Liver (tissue), 8 donors: ENCODE measurements at regions not wholly inside any gene's neighbourhood (a gene's known extent, or its start where the extent isn't known, plus 50 kb on each side); places are given as distances from the start of the nearest gene placed in this dataset.

Experiments
- DNase-seq: peaks from one replicate; pipeline ENCODE4 v3.0.0-alpha.2; 2017; ENCODE audit warnings: low spot score
- H3K27ac ChIP-seq, 2 donors: one replicate each; pipeline ENCODE4 v1.7.0; 2013; ENCODE audit warnings: inconsistent platforms in 2 of 2, low read length in 2 of 2, control low read depth in 1 of 2, low read depth in 1 of 2, mild to moderate bottlenecking in 1 of 2
- H3K27me3 ChIP-seq, 4 donors: one replicate each; pipeline versions ENCODE4 v1.6.1 to v1.7.0; 2013; ENCODE audit warnings: low read length in 3 of 4, inconsistent platforms in 1 of 4, mild to moderate bottlenecking in 1 of 4, moderate library complexity in 1 of 4; ENCODE audit not compliant: control insufficient read depth in 4 of 4, insufficient read depth in 4 of 4
- H3K36me3 ChIP-seq, 4 donors: one replicate each; pipeline versions ENCODE4 v1.6.1 to v1.7.0; 2013; ENCODE audit warnings: low read length in 3 of 4, mild to moderate bottlenecking in 3 of 4, low read depth in 1 of 4, moderate library complexity in 1 of 4; ENCODE audit not compliant: control insufficient read depth in 4 of 4, insufficient read depth in 3 of 4
- H3K4me1 ChIP-seq, 4 donors: one replicate each; pipeline versions ENCODE4 v1.6.1 to v1.7.0; 2013; ENCODE audit warnings: low read length in 3 of 4, mild to moderate bottlenecking in 3 of 4, moderate library complexity in 1 of 4; ENCODE audit not compliant: control insufficient read depth in 4 of 4, insufficient read depth in 4 of 4
- H3K4me3 ChIP-seq, 3 donors: one replicate each; pipeline versions ENCODE4 v1.6.1 to v1.7.0; 2013; ENCODE audit warnings: low read length in 3 of 3, control low read depth in 1 of 3, low read depth in 1 of 3, mild to moderate bottlenecking in 1 of 3
- H3K9ac ChIP-seq, 2 donors: one replicate each; pipeline ENCODE4 v1.7.0; 2013; ENCODE audit warnings: low read length in 2 of 2, mild to moderate bottlenecking in 2 of 2, moderate library complexity in 2 of 2, control low read depth in 1 of 2, low read depth in 1 of 2
- H3K9me3 ChIP-seq, 4 donors: one replicate each; pipeline versions ENCODE4 v1.6.1 to v1.7.0; 2013; ENCODE audit warnings: low read length in 3 of 4; ENCODE audit not compliant: control insufficient read depth in 4 of 4
- CTCF ChIP-seq: fragments of 150-350 bp; IDR thresholded peaks from 2 replicates; pipeline ENCODE4 v1.5.1; 2017; ENCODE audit warnings: improper control_type of control experiment, low read depth, low read length; ENCODE audit not compliant: missing input control
- EGR1 ChIP-seq, 2 donors: IDR thresholded peaks; 2 replicates each; pipeline ENCODE4 v1.6.1; 2016 to 2018; ENCODE audit warnings: antibody characterized with exemption in 2 of 2, low read depth in 2 of 2
- FOXA1 ChIP-seq: IDR thresholded peaks from 2 replicates; pipeline ENCODE4 v1.6.1; 2016; ENCODE audit warnings: antibody characterized with exemption
- FOXA2 ChIP-seq: IDR thresholded peaks from 2 replicates; pipeline ENCODE4 v1.6.1; 2016; ENCODE audit warnings: antibody characterized with exemption
- GABPA ChIP-seq, 2 donors: IDR thresholded peaks in 1 of 2; conservative IDR thresholded peaks in 1 of 2; 2 replicates each; pipeline ENCODE4 v1.6.1; 2016; ENCODE audit warnings: antibody characterized with exemption in 2 of 2, mild to moderate bottlenecking in 1 of 2, moderate library complexity in 1 of 2
- HNF4A ChIP-seq, 2 donors: conservative IDR thresholded peaks; 2 replicates each; pipeline ENCODE4 v1.6.1; 2016; ENCODE audit warnings: antibody characterized with exemption in 2 of 2, mild to moderate bottlenecking in 2 of 2
- HNF4G ChIP-seq: IDR thresholded peaks from 2 replicates; pipeline ENCODE4 v1.6.1; 2016; ENCODE audit warnings: antibody characterized with exemption
- JUND ChIP-seq, 2 donors: IDR thresholded peaks; 2 replicates each; pipeline ENCODE4 v1.6.1; 2016; ENCODE audit warnings: antibody characterized with exemption in 2 of 2
- MAX ChIP-seq: IDR thresholded peaks from 2 replicates; pipeline ENCODE4 v1.6.1; 2016; ENCODE audit warnings: antibody characterized with exemption
- NR2F2 ChIP-seq: IDR thresholded peaks from 2 replicates; pipeline ENCODE4 v1.6.1; 2016; ENCODE audit warnings: antibody characterized with exemption
- RAD21 ChIP-seq, 2 donors: IDR thresholded peaks; 2 replicates each; pipeline ENCODE4 v1.6.1; 2016; ENCODE audit warnings: antibody characterized with exemption in 2 of 2, mild to moderate bottlenecking in 2 of 2
- RXRA ChIP-seq, 2 donors: IDR thresholded peaks; 2 replicates each; pipeline ENCODE4 v1.6.1; 2017 to 2018; ENCODE audit warnings: antibody characterized with exemption in 2 of 2, mild to moderate bottlenecking in 1 of 2
- SP1 ChIP-seq: IDR thresholded peaks from 2 replicates; pipeline ENCODE4 v1.6.1; 2018; ENCODE audit warnings: antibody characterized with exemption, mild to moderate bottlenecking
- TAF1 ChIP-seq: conservative IDR thresholded peaks from 2 replicates; pipeline ENCODE4 v1.6.1; 2016; ENCODE audit warnings: antibody characterized with exemption, mild to moderate bottlenecking
- YY1 ChIP-seq: IDR thresholded peaks from 2 replicates; pipeline ENCODE4 v1.6.1; 2016; ENCODE audit warnings: antibody characterized with exemption, mild to moderate bottlenecking
- ZBTB33 ChIP-seq: IDR thresholded peaks from 2 replicates; pipeline ENCODE4 v1.6.1; 2016; ENCODE audit warnings: antibody characterized with exemption
- WGBS: extraction: QIAGEN DNeasy Blood & Tissue Kit; methylation state at CpG from one replicate; pipeline ENCODE4 v1.1.7; 2013; 5-methylcytosine and 5-hydroxymethylcytosine counted together
- TF ChIP-seq, protein P1 (sequence below): IDR thresholded peaks from 2 replicates; pipeline ENCODE4 v1.6.1; 2016; ENCODE audit warnings: antibody characterized with exemption, mild to moderate bottlenecking
- TF ChIP-seq, protein P2 (sequence below): IDR thresholded peaks from 2 replicates; pipeline ENCODE4 v1.6.1; 2016; ENCODE audit warnings: antibody characterized with exemption
- donor health status: healthy.
- donor health status: healthy.
- donor health status: healthy.
- donor health status: healthy.
- donor health status: healthy.

- H3K36me3 ChIP-seq, result no peaks in the 10 kb centered on the region
- H3K27me3 ChIP-seq, result no peaks in the 10 kb centered on the region
- H3K4me3 ChIP-seq, result no peak overlapping the region
- no peak for DNase-seq
- H3K4me1 ChIP-seq, result no peaks in the 10 kb centered on the region
- TF ChIP-seq NR2F2 (no peak), FOXA2 (no peak), EGR1 (IDR thresholded peaks at IDR 0.05; ENCODE audit: low read depth in 2 of 2) (no peak), HNF4G (no peak), RXRA (IDR thresholded peaks at IDR 0.05) (no peak), JUND (IDR thresholded peaks at IDR 0.05) (no peak), SP1 (no peak), GABPA (IDR thresholded peaks at IDR 0.05 in 1 of 2, conservative IDR thresholded peaks at IDR 0.05 in 1 of 2) (no peak), YY1 (no peak), RAD21 (IDR thresholded peaks at IDR 0.05) (no peak), ZBTB33 (no peak), CTCF (no peak), TAF1 (no peak), MAX (no peak), FOXA1 (no peak), HNF4A (conservative IDR thresholded peaks at IDR 0.05) (no peak)
- TF ChIP-seq, protein P1, sequence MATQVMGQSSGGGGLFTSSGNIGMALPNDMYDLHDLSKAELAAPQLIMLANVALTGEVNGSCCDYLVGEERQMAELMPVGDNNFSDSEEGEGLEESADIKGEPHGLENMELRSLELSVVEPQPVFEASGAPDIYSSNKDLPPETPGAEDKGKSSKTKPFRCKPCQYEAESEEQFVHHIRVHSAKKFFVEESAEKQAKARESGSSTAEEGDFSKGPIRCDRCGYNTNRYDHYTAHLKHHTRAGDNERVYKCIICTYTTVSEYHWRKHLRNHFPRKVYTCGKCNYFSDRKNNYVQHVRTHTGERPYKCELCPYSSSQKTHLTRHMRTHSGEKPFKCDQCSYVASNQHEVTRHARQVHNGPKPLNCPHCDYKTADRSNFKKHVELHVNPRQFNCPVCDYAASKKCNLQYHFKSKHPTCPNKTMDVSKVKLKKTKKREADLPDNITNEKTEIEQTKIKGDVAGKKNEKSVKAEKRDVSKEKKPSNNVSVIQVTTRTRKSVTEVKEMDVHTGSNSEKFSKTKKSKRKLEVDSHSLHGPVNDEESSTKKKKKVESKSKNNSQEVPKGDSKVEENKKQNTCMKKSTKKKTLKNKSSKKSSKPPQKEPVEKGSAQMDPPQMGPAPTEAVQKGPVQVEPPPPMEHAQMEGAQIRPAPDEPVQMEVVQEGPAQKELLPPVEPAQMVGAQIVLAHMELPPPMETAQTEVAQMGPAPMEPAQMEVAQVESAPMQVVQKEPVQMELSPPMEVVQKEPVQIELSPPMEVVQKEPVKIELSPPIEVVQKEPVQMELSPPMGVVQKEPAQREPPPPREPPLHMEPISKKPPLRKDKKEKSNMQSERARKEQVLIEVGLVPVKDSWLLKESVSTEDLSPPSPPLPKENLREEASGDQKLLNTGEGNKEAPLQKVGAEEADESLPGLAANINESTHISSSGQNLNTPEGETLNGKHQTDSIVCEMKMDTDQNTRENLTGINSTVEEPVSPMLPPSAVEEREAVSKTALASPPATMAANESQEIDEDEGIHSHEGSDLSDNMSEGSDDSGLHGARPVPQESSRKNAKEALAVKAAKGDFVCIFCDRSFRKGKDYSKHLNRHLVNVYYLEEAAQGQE, result no peak
- TF ChIP-seq, protein P2, sequence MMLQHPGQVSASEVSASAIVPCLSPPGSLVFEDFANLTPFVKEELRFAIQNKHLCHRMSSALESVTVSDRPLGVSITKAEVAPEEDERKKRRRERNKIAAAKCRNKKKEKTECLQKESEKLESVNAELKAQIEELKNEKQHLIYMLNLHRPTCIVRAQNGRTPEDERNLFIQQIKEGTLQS, result no peak
- no peak overlapping the region for H3K9ac ChIP-seq
- 59% methylated on average over 5 of the region's 5 CpGs for WGBS
- H3K9me3 ChIP-seq, result peaks cover 0 to 1% (median 0%) of the 10 kb centered on the region in 4 donors
- H3K27ac ChIP-seq, result no peak overlapping the region
These were observed 276.1 kb downstream of the GLRX3 start for GRCh38 chr10:130412317-130412716.
